HCT116 (cell line): ENCODE measurements at regions not wholly inside any gene's neighbourhood (a gene's known extent, or its start where the extent isn't known, plus 50 kb on each side); places are given as distances from the start of the nearest gene placed in this dataset.

Experiments
- ATAC-seq: fragments of 200-7000 bp; cut with Tn5 transposase; 2 replicates; pipeline ENCODE4 v1.9.1; 2020; ENCODE audit warnings: mild to moderate bottlenecking, moderate library complexity
- BruUV-seq: library from RNA; stranded (reverse); fragments of 400-500 nt; replicated peaks from 2 replicates; lab custom pipeline; 2021; lab: Mats Ljungman, UMichigan
- CTCF ChIA-PET: fragments of 300-600 bp; sonication (Branson Sonifier 250); formaldehyde crosslinking; loops from one replicate; lab custom pipeline; 2021; ENCODE audit warnings: antibody characterized with exemption; lab: Charles Lee
- POLR2A ChIA-PET: fragments of 300-600, 350-600 bp; sonication (Branson Sonifier 250); formaldehyde crosslinking; loops from one replicate; lab custom pipeline; 2021; ENCODE audit warnings: antibody characterized with exemption; lab: Charles Lee
- RAD21 ChIA-PET, 2 experiments: fragments of 300-600 bp; sonication (Branson Sonifier 250); formaldehyde crosslinking; loops; one replicate each; lab custom pipeline; 2023; ENCODE audit warnings: low total read pairs in 2 of 2; ENCODE audit not compliant: uncharacterized antibody in 2 of 2, unreplicated experiment in 2 of 2, low non-redundant PET in 1 of 2; lab: Charles Lee
- DNase-seq: peaks from one replicate; pipeline ENCODE4 v3.0.0-alpha.2; 2010; ENCODE audit warnings: low read depth, low spot score
- H2AFZ ChIP-seq: fragments of 200-600 bp; shearing (Covaris generic), sonication (generic); 2 replicates; pipeline ENCODE4 v1.6.1; 2017; ENCODE audit warnings: low read depth, mixed run types, mixed read lengths, antibody characterized with exemption, low read length; ENCODE audit not compliant: poor library complexity, severe bottlenecking
- H3K27ac ChIP-seq: 2 replicates; pipeline ENCODE4 v1.5.1; 2012; ENCODE audit warnings: low read depth, low read length
- H3K27me3 ChIP-seq: fragments of 200-600 bp; sonication (generic); 2 replicates; pipeline ENCODE4 v1.6.1; 2016; ENCODE audit warnings: mixed run types, low read length, mixed read lengths; ENCODE audit not compliant: insufficient read depth
- H3K36me3 ChIP-seq, 2 experiments: fragments of 200-500 bp in 1 of 2; fragments of 200-600 bp in 1 of 2; sonication (Bioruptor generic) in 1 of 2; sonication (generic) in 1 of 2; 2 replicates each; pipeline versions ENCODE4 v1.5.1 to v1.6.1; 2014 to 2016; ENCODE audit warnings: low read length in 2 of 2, inconsistent platforms in 1 of 2, mixed read lengths in 1 of 2, mixed run types in 1 of 2; ENCODE audit not compliant: insufficient read depth in 2 of 2, control insufficient read depth in 1 of 2
- H3K4me1 ChIP-seq, 2 experiments: fragments of 200-600 bp in 1 of 2; sonication (generic) in 1 of 2; 2 replicates each; pipeline versions ENCODE4 v1.5.1 to v1.6.1; 2012 to 2017; ENCODE audit warnings: low read length in 2 of 2, inconsistent platforms in 1 of 2, mild to moderate bottlenecking in 1 of 2, mixed read lengths in 1 of 2, mixed run types in 1 of 2, moderate library complexity in 1 of 2; ENCODE audit not compliant: insufficient read depth in 2 of 2, control insufficient read depth in 1 of 2
- H3K4me2 ChIP-seq: fragments of 200-600 bp; sonication (generic); 2 replicates; pipeline ENCODE4 v1.6.1; 2017; ENCODE audit warnings: mixed run types, low read length, mixed read lengths
- H3K4me3 ChIP-seq, 2 experiments: fragments of 200-600 bp in 1 of 2; sonication (generic) in 1 of 2; replicated peaks in 1 of 2; 2 replicates each; pipeline ENCODE4 v1.5.1; 2011 to 2016; ENCODE audit warnings: low read length in 2 of 2, control low read depth in 1 of 2, low read depth in 1 of 2, mild to moderate bottlenecking in 1 of 2, mixed read lengths in 1 of 2, mixed run types in 1 of 2
- H3K79me2 ChIP-seq: fragments of 200-600 bp; sonication (generic); 2 replicates; pipeline ENCODE4 v1.6.1; 2017; ENCODE audit warnings: mild to moderate bottlenecking, mixed run types, low read length, moderate library complexity, mixed read lengths; ENCODE audit not compliant: insufficient read depth
- H3K9ac ChIP-seq: fragments of 200-600 bp; sonication (generic); 2 replicates; pipeline ENCODE4 v1.6.1; 2016; ENCODE audit warnings: low read length, mixed read lengths
- H3K9me2 ChIP-seq: fragments of 200-600 bp; sonication (generic), shearing (Covaris generic); 2 replicates; pipeline ENCODE4 v1.6.1; 2017; ENCODE audit warnings: mixed run types, mild to moderate bottlenecking, moderate library complexity; ENCODE audit not compliant: insufficient read depth
- H3K9me3 ChIP-seq, 2 experiments: fragments of 200-500 bp in 1 of 2; fragments of 200-600 bp in 1 of 2; sonication (Bioruptor generic) in 1 of 2; sonication (generic) in 1 of 2; 2 replicates each; pipeline ENCODE4 v1.6.1; 2014 to 2017; ENCODE audit warnings: low read length in 2 of 2, mixed read lengths in 2 of 2, inconsistent platforms in 1 of 2, low read depth in 1 of 2, mild to moderate bottlenecking in 1 of 2, mixed run types in 1 of 2, moderate library complexity in 1 of 2; ENCODE audit not compliant: control insufficient read depth in 1 of 2, insufficient read depth in 1 of 2
- H4K20me1 ChIP-seq: fragments of 200-600 bp; sonication (generic), shearing (Covaris generic); 2 replicates; pipeline ENCODE4 v1.6.1; 2017; ENCODE audit warnings: mixed run types, mild to moderate bottlenecking, moderate library complexity; ENCODE audit not compliant: insufficient read depth
- ATF3 ChIP-seq: IDR thresholded peaks from 2 replicates; pipeline ENCODE4 v1.6.1; 2012
- CEBPB ChIP-seq: IDR thresholded peaks from 2 replicates; pipeline ENCODE4 v1.6.1; 2012; ENCODE audit warnings: low read depth
- EGR1 ChIP-seq: IDR thresholded peaks from 2 replicates; pipeline ENCODE4 v1.6.1; 2012; ENCODE audit warnings: low read depth
- ELF1 ChIP-seq: IDR thresholded peaks from 2 replicates; pipeline ENCODE4 v1.6.1; 2012; ENCODE audit warnings: low read depth, borderline replicate concordance
- EZH2phosphoT487 ChIP-seq: fragments of 200-600 bp; IDR thresholded peaks from 2 replicates; pipeline ENCODE4 v1.6.1; 2018; ENCODE audit warnings: antibody characterized with exemption, borderline replicate concordance
- FOSL1 ChIP-seq: IDR thresholded peaks from 2 replicates; pipeline ENCODE4 v1.6.1; 2012; ENCODE audit warnings: low read depth
- MAX ChIP-seq: IDR thresholded peaks from 2 replicates; pipeline ENCODE4 v1.6.1; 2012
- POLR2AphosphoS5 ChIP-seq: IDR thresholded peaks from 2 replicates; pipeline ENCODE4 v1.6.1; 2011; ENCODE audit warnings: mild to moderate bottlenecking, low read depth, low read length, moderate library complexity
- REST ChIP-seq: IDR thresholded peaks from 2 replicates; pipeline ENCODE4 v1.6.1; 2012; ENCODE audit warnings: low read depth
- SP1 ChIP-seq: IDR thresholded peaks from 2 replicates; pipeline ENCODE4 v1.6.1; 2012; ENCODE audit warnings: low read depth
- TCF7L2 ChIP-seq: IDR thresholded peaks from 2 replicates; pipeline ENCODE4 v1.7.0; 2011; ENCODE audit warnings: borderline replicate concordance, inconsistent platforms; ENCODE audit not compliant: insufficient read depth, insufficient read length; ENCODE audit errors: extremely low read depth
- ZBTB33 ChIP-seq: IDR thresholded peaks from 2 replicates; pipeline ENCODE4 v1.6.1; 2011; ENCODE audit warnings: mild to moderate bottlenecking, low read length, moderate library complexity; ENCODE audit not compliant: insufficient replicate concordance; ENCODE audit errors: extremely low read depth
- ZFX ChIP-seq: fragments of 450-650 bp; IDR thresholded peaks from 2 replicates; pipeline ENCODE4 v1.6.1; 2017
- ZNF274 ChIP-seq: fragments of 200-500 bp; sonication (Bioruptor generic); IDR thresholded peaks from 2 replicates; pipeline ENCODE4 v1.6.1; 2014; ENCODE audit warnings: mild to moderate bottlenecking, low read depth, low read length, inconsistent platforms
- intact Hi-C: fragments of 100-400 bp; cut with micrococcal nuclease; formaldehyde crosslinking; loops from 2 replicates; pipeline ENCODE4 v1.10.0; 2022

GRCh38 chr1:31487721-31488293 is 74.8 kb downstream of the SERINC2 start:
- RAD21 ChIA-PET: no interaction called here
- Histone ChIP-seq H3K4me1 (no peaks in the 10 kb centered on the region), H3K36me3 (no peaks in the 10 kb centered on the region), H3K27me3 (no peaks in the 10 kb centered on the region), H3K4me2 (no peak overlapping the region), H4K20me1 (no peaks in the 10 kb centered on the region), H3K9me2 (no peaks in the 10 kb centered on the region), H3K4me3 (no peak overlapping the region), H2AFZ (no peak overlapping the region), H3K9me3 (no peaks in the 10 kb centered on the region), H3K79me2 (no peaks in the 10 kb centered on the region), H3K9ac (no peak overlapping the region), H3K27ac (no peak overlapping the region)
- intact Hi-C loops: no loop called here
- CTCF ChIA-PET: no interaction called here
- DNase-seq (no peak), ATAC-seq (no peak)
- BruUV-seq: no TSS peak
- POLR2A ChIA-PET: no interaction called here
- TF ChIP-seq MAX: no peak
- no peak for TF ChIP-seq REST
- no peak for TF ChIP-seq EGR1
- TF ChIP-seq CEBPB: no peak
- TF ChIP-seq ZNF274: no peak
- TF ChIP-seq POLR2AphosphoS5: no peak

DNA sequence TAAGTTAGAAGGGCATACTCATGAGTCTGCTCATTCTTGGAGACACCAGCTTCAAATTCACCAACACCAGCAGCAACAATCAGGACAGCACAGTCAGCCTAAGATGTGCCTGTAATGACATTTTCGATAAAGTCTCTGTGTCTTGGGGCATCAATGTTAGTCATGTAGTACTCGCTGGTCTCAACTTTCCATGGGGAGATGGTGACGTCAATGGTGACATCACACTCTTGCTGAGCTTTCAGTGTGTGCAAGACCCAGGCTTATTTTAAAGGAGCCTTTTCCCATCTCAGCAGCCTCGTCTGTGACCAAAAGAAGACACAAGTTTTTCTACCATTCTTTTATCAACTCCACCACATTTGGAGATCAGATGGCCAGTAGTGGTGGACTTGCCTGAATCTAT is 75.5 kb downstream of the SERINC2 start:
- H3K27me3 ChIP-seq: no peaks in the 10 kb centered on the region
- BruUV-seq: no TSS peak
- H3K9me3 ChIP-seq: no peaks in the 10 kb centered on the region
- no peak overlapping the region for H3K4me3 ChIP-seq
- H3K36me3 ChIP-seq: no peaks in the 10 kb centered on the region
- H3K9ac ChIP-seq: no peak overlapping the region
- RAD21 ChIA-PET: no interaction called here
- H2AFZ ChIP-seq: no peak overlapping the region
- H3K4me2 ChIP-seq: no peak overlapping the region
- intact Hi-C loops: no loop called here
- H3K9me2 ChIP-seq: no peaks in the 10 kb centered on the region
- CTCF ChIA-PET: no interaction called here
- no peaks in the 10 kb centered on the region for H3K4me1 ChIP-seq
- POLR2A ChIA-PET: no interaction called here
- no peak overlapping the region for H3K27ac ChIP-seq
- ATAC-seq (no peak), DNase-seq (no peak)
- H4K20me1 ChIP-seq: no peaks in the 10 kb centered on the region
- H3K79me2 ChIP-seq: no peaks in the 10 kb centered on the region
- TF ChIP-seq MAX (no peak), EGR1 (no peak), ZNF274 (no peak), TCF7L2 (no peak), EZH2phosphoT487 (no peak), ZBTB33 (no peak), FOSL1 (no peak), SP1 (no peak), CEBPB (no peak), ATF3 (no peak), ELF1 (no peak), POLR2AphosphoS5 (no peak), ZFX (no peak)
